Tibial nerve (tissue), 4 donors: ENCODE measurements at regions not wholly inside any gene's neighbourhood (a gene's known extent, or its start where the extent isn't known, plus 50 kb on each side); places are given as distances from the start of the nearest gene placed in this dataset.

Source experiments
- DNase-seq, 2 donors: peaks; one replicate each; pipeline ENCODE4 v3.0.0-alpha.2; 2019; ENCODE audit warnings: low spot score in 2 of 2
- H3K27ac ChIP-seq, 4 donors: fragments of 200-600 bp; sonication (generic) in 3 of 4; one replicate each; pipeline ENCODE4 v1.5.1; 2017 to 2019; ENCODE audit warnings: mild to moderate bottlenecking in 1 of 4
- H3K27me3 ChIP-seq, 2 donors: fragments of 200-600 bp; sonication (generic) in 1 of 2; one replicate each; pipeline versions ENCODE4 v1.5.1 to v1.6.0; 2017 to 2019
- H3K36me3 ChIP-seq, 3 donors: fragments of 200-600 bp; sonication (generic); one replicate each; pipeline ENCODE4 v1.5.1; 2018 to 2019
- H3K4me1 ChIP-seq, 4 donors: fragments of 200-600 bp; sonication (generic) in 3 of 4; one replicate each; pipeline ENCODE4 v1.5.1; 2017 to 2019
- H3K4me3 ChIP-seq, 4 donors: fragments of 200-600 bp; sonication (generic) in 3 of 4; one replicate each; pipeline ENCODE4 v1.5.1; 2017 to 2019; ENCODE audit warnings: mild to moderate bottlenecking in 1 of 4, moderate library complexity in 1 of 4
- H3K9me3 ChIP-seq, 4 donors: fragments of 200-600 bp; sonication (generic) in 3 of 4; one replicate each; pipeline ENCODE4 v1.5.1; 2017 to 2019
- CTCF ChIP-seq, 5 experiments: fragments of 200-600 bp in 3 of 5; fragments of 450-650 bp in 2 of 5; sonication (generic) in 3 of 5; IDR thresholded peaks; one replicate each; pipeline ENCODE4 v1.5.1; 2016 to 2019; ENCODE audit warnings: antibody characterized with exemption in 5 of 5, mild to moderate bottlenecking in 3 of 5, moderate library complexity in 2 of 5
- EP300 ChIP-seq, 2 donors: sonication (generic); formaldehyde crosslinking; IDR thresholded peaks; one replicate each; pipeline ENCODE4 v1.6.1; 2017; ENCODE audit warnings: antibody characterized with exemption in 2 of 2, mild to moderate bottlenecking in 1 of 2
- POLR2A ChIP-seq, 2 donors: fragments of 450-650 bp; IDR thresholded peaks; one replicate each; pipeline ENCODE4 v1.6.1; 2017; ENCODE audit warnings: antibody characterized with exemption in 2 of 2, mild to moderate bottlenecking in 2 of 2, moderate library complexity in 2 of 2
- WGBS, 2 donors: methylation state at CpG; one replicate each; pipeline ENCODE4 v1.1.5; 2018; 5-methylcytosine and 5-hydroxymethylcytosine counted together

- WGBS, 2 donors, result 74 to 81% methylated on average over 5 of the region's 5 CpGs
- no peaks in the 10 kb centered on the region for H3K36me3 ChIP-seq
- no peaks in the 10 kb centered on the region for H3K4me1 ChIP-seq
- no peak for DNase-seq
- no peak overlapping the region for H3K4me3 ChIP-seq
- no peaks in the 10 kb centered on the region for H3K27me3 ChIP-seq
- H3K9me3 ChIP-seq, result no peaks in the 10 kb centered on the region
- no peak overlapping the region for H3K27ac ChIP-seq
- no peak for TF ChIP-seq POLR2A (IDR thresholded peaks at IDR 0.05)
- no peak for TF ChIP-seq EP300 (IDR thresholded peaks at IDR 0.05)
- no peak for TF ChIP-seq CTCF (IDR thresholded peaks at IDR 0.05)
Measured at GRCh38 chr1:201686714-201687455, 142.1 kb upstream of the IPO9 start.

GRCh38 chr1:201688514-201688913 lies 140.4 kb upstream of the IPO9 start:
- no peak for DNase-seq
- H3K9me3 ChIP-seq, result no peaks in the 10 kb centered on the region
- no peak overlapping the region for H3K4me3 ChIP-seq
- 94 to 97% methylated on average over 9 of the region's 9 CpGs for WGBS, 2 donors
- H3K27me3 ChIP-seq, result no peaks in the 10 kb centered on the region
- H3K27ac ChIP-seq, result no peak overlapping the region
- no peak for TF ChIP-seq EP300 (IDR thresholded peaks at IDR 0.05)
- TF ChIP-seq CTCF (IDR thresholded peaks at IDR 0.05), result no peak
- no peak for TF ChIP-seq POLR2A (IDR thresholded peaks at IDR 0.05)
- H3K36me3 ChIP-seq, result no peaks in the 10 kb centered on the region
- H3K4me1 ChIP-seq, result no peaks in the 10 kb centered on the region

- H3K4me1 ChIP-seq, result peaks cover 0 to 10% (median 3%) of the 10 kb centered on the region in 4 donors
- no peaks in the 10 kb centered on the region for H3K36me3 ChIP-seq
- DNase-seq, result no peak
- WGBS, 2 donors, result 94 to 98% methylated on average over 8 of the region's 8 CpGs
- no peak for TF ChIP-seq CTCF (IDR thresholded peaks at IDR 0.05)
- TF ChIP-seq POLR2A (IDR thresholded peaks at IDR 0.05), result no peak
- TF ChIP-seq EP300 (IDR thresholded peaks at IDR 0.05), result no peak
- no peak overlapping the region for H3K4me3 ChIP-seq
- H3K9me3 ChIP-seq, result no peaks in the 10 kb centered on the region
- no peak overlapping the region for H3K27ac ChIP-seq
- H3K27me3 ChIP-seq, result no peaks in the 10 kb centered on the region
Measured at GRCh38 chr1:201689647-201690046, 139.3 kb upstream of the IPO9 start.

GRCh38 chr1:201690528-201690927 lies 138.4 kb upstream of the IPO9 start:
- Histone ChIP-seq H3K4me1 (peaks cover 0 to 19% (median 10%) of the 10 kb centered on the region in 4 donors), H3K36me3 (no peaks in the 10 kb centered on the region), H3K9me3 (no peaks in the 10 kb centered on the region), H3K27me3 (no peaks in the 10 kb centered on the region), H3K27ac (no peak overlapping the region), H3K4me3 (no peak overlapping the region)
- no peak for TF ChIP-seq EP300 (IDR thresholded peaks at IDR 0.05)
- TF ChIP-seq CTCF (IDR thresholded peaks at IDR 0.05), result no peak
- no peak for TF ChIP-seq POLR2A (IDR thresholded peaks at IDR 0.05)
- WGBS, 2 donors, result 92 to 94% methylated on average over 10 of the region's 10 CpGs
- no peak for DNase-seq

- Histone ChIP-seq H3K27me3 (no peaks in the 10 kb centered on the region), H3K4me1 (peaks cover 0 to 33% (median 16%) of the 10 kb centered on the region in 4 donors), H3K36me3 (no peaks in the 10 kb centered on the region), H3K9me3 (no peaks in the 10 kb centered on the region), H3K4me3 (no peak overlapping the region), H3K27ac (no peak overlapping the region)
- no peak for DNase-seq
- TF ChIP-seq EP300 (IDR thresholded peaks at IDR 0.05), result no peak
- TF ChIP-seq CTCF (IDR thresholded peaks at IDR 0.05), result no peak
- TF ChIP-seq POLR2A (IDR thresholded peaks at IDR 0.05), result no peak
- WGBS, 2 donors, result 78 to 80% methylated on average over 6 of the region's 6 CpGs
Measured at GRCh38 chr1:201691716-201692554, 137.0 kb upstream of the IPO9 start.
